ENCODE measurements at regions not wholly inside any gene's neighbourhood (a gene's known extent, or its start where the extent isn't known, plus 50 kb on each side); places are given as distances from the start of the nearest gene placed in this dataset.

DNA sequence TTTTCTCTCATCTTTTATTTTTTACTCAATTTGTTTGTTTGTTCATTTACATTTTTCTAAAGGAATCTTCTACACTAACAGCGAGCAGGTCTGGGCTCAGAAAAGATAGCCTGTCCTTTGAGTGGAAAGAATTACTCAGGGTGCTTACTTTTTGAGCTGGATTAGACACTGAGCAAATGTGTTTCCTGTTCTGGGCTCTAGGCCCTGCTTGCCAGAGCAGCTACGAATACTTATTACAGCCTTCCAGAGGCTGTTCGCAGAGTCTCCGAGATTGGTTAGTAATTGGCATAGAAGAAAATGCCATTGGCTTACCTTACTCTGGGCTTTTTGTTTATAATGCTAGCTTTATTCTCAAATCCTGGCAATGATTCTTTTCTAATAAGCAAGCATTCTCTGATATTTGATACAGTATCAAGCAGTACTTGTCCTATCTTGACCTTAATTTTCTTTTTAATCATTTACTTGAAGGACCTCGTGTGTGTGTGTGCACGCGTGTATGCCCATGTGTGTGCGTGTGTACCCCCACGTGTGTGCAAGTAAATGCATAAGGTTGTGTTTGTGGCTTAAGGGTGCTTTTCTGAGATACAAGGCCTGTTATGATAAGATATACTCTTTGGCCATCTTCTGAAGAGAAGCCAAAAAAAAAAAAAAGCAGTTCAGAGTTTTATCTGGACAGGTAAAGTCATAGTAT lies 76.2 kb upstream of the GRXCR1 start:
- Histone ChIP-seq H3K4me3 (no peak overlapping the region), H3K27me3 (ENCODE audit: low read depth) (no peaks in the 10 kb centered on the region), H3K9me3 (no peaks in the 10 kb centered on the region), H3K36me3 (no peaks in the 10 kb centered on the region), H3K4me1 (peaks cover 14% of the 10 kb centered on the region), H3K27ac (no peak overlapping the region)
- ATAC-seq: peak; percentile 44 to 69
- no peak for DNase-seq
- TF ChIP-seq, protein P1, sequence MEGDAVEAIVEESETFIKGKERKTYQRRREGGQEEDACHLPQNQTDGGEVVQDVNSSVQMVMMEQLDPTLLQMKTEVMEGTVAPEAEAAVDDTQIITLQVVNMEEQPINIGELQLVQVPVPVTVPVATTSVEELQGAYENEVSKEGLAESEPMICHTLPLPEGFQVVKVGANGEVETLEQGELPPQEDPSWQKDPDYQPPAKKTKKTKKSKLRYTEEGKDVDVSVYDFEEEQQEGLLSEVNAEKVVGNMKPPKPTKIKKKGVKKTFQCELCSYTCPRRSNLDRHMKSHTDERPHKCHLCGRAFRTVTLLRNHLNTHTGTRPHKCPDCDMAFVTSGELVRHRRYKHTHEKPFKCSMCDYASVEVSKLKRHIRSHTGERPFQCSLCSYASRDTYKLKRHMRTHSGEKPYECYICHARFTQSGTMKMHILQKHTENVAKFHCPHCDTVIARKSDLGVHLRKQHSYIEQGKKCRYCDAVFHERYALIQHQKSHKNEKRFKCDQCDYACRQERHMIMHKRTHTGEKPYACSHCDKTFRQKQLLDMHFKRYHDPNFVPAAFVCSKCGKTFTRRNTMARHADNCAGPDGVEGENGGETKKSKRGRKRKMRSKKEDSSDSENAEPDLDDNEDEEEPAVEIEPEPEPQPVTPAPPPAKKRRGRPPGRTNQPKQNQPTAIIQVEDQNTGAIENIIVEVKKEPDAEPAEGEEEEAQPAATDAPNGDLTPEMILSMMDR (IDR thresholded peaks at IDR 0.05): no peak
- intact Hi-C loops (cut with DNase I): no loop called here

DNA sequence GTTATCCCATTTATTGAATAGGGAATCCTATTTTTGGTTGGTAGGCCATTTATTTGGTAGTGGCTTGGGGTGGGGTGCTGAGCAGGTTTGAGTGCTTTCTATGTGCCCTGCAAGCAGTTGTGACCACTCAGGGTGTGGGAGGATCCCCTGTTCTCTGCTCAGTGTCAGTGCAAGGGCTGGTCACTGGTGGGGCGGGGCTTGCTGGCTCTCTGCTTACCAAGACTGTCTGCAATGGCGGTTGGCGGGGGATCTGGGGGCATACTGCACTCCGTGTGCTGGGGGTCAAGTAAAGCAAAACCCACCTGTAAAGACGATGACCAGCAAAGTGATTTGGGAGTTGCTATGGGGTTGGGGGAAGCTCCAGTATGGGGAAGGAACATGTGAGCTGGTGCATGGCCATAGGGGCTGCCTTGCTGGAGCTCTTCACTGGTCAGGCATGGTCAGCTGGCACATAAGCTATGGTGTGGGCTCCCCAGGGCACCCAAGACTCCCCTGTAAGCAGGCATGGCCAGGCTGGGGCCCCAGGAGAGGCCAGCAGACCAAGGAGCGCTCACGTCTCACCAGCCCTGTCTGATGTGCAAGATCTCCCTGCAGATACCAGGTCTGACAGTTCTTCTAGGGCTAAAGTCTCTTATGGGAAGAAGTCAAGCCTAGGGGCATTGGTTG lies 83.0 kb upstream of the GRXCR1 start:
- ATAC-seq: no peak
- Histone ChIP-seq H3K9me3 (no peaks in the 10 kb centered on the region), H3K27ac (no peak overlapping the region), H3K36me3 (no peaks in the 10 kb centered on the region), H3K4me1 (no peaks in the 10 kb centered on the region), H3K27me3 (ENCODE audit: low read depth) (no peaks in the 10 kb centered on the region), H3K4me3 (no peak overlapping the region)
- no peak for DNase-seq
- TF ChIP-seq, protein P1 (IDR thresholded peaks at IDR 0.05): no peak
- intact Hi-C loops (cut with DNase I): no loop called here

DNA sequence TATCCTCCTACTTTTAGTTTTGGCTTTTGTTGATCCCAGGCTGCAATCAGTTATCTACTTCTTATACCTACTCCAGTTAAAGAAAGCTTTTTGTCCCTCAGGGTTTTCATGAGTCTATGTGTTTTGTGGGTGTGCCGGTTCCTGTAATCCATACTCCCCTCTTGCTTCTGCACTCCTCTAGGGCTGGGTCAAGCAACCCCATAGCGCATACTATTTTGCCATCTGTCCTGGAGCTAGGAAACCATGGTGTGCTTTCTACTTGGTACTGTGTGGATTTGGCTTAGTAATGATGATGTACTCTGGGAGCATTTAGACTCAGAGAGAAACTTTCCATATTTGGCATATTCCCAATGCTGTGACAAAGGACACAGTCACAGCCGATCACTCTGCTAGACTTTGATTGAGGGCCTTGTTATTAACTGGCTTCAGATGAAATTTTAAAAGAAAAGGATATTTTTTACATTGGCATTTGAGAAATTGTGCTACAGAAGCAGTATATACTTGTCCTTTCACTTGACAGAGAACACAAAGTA lies 86.1 kb upstream of the GRXCR1 start:
- no peak overlapping the region for H3K4me3 ChIP-seq
- no peaks in the 10 kb centered on the region for H3K4me1 ChIP-seq
- ATAC-seq (no peak), DNase-seq (no peak)
- TF ChIP-seq, protein P1 (IDR thresholded peaks at IDR 0.05): no peak
- H3K27me3 ChIP-seq (ENCODE audit: low read depth): no peaks in the 10 kb centered on the region
- intact Hi-C loops (cut with DNase I): no loop called here
- H3K9me3 ChIP-seq: peaks cover 20% of the 10 kb centered on the region
- H3K27ac ChIP-seq: no peak overlapping the region
- no peaks in the 10 kb centered on the region for H3K36me3 ChIP-seq

DNA sequence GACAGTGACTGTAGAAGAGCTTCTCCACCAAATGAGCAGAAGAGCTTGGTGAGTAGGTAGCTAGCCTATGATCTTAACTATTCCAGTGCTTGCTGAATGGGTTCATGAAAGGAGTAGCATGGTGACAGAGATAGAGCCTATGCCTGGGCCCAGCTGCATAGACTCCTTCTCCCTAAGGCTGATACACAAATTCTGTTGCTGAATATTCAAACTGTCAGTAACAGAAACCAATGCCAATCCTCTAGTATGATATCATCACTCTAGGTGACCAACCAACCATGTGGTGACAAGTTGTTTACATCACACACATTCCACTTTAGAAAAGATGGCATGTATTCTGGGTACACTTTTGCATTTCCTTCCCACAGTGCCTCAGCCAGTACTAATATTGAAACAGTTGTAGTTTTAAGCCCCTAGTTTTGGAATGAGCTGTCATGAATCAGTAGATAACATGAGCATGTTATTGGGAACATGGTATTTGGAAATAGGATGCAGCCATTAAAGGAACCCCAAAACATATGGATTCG lies 103.4 kb upstream of the GRXCR1 start:
- H3K4me3 ChIP-seq: no peak overlapping the region
- no peaks in the 10 kb centered on the region for H3K4me1 ChIP-seq
- intact Hi-C loops (cut with DNase I): no loop called here
- H3K27me3 ChIP-seq (ENCODE audit: low read depth): no peaks in the 10 kb centered on the region
- TF ChIP-seq, protein P1 (IDR thresholded peaks at IDR 0.05): no peak
- DNase-seq: no peak
- H3K36me3 ChIP-seq: no peaks in the 10 kb centered on the region
- H3K9me3 ChIP-seq: no peaks in the 10 kb centered on the region
- ATAC-seq: no peak
- no peak overlapping the region for H3K27ac ChIP-seq

DNA sequence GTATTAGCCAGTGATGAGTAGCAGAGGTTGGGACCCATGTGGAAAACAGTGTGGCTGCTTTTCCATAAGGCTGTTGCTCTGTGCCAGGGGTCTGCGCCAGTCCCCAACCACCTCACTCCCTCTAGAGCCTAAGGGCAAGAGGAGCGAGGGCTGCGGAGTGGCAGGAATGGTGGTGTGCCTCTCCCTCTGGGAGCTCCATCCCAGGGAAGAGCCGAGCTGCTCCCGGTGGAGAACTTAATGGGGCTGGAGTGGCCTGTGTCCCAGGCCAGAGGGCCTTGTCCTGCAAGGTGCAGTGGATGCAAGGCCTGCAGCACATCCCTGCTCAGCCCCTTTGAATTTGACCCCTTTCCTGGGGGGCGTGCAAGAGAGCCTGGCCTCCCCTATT lies 105.4 kb upstream of the GRXCR1 start:
- Histone ChIP-seq H3K27ac (peak overlapping the region; percentile 58), H3K36me3 (no peaks in the 10 kb centered on the region), H3K9me3 (no peaks in the 10 kb centered on the region), H3K4me3 (no peak overlapping the region), H3K27me3 (ENCODE audit: low read depth) (no peaks in the 10 kb centered on the region), H3K4me1 (no peaks in the 10 kb centered on the region)
- DNase-seq (no peak), ATAC-seq (no peak)
- TF ChIP-seq, protein P1 (IDR thresholded peaks at IDR 0.05): no peak
- intact Hi-C loops (cut with DNase I): no loop called here
